IgD-negative memory B cell (primary cell): ENCODE measurements at regions not wholly inside any gene's neighbourhood (a gene's known extent, or its start where the extent isn't known, plus 50 kb on each side); places are given as distances from the start of the nearest gene placed in this dataset.

Source experiments
- H3K27ac Mint-ChIP-seq, 3 donors: one replicate each; pipeline ENCODE4 v1.8.0; 2020 to 2022; ENCODE audit warnings: mild to moderate bottlenecking in 3 of 3, mixed read lengths in 3 of 3, moderate library complexity in 1 of 3
- H3K27me3 Mint-ChIP-seq: one replicate; pipeline ENCODE4 v1.8.0; 2021; ENCODE audit warnings: mixed read lengths
- H3K36me3 Mint-ChIP-seq: one replicate; pipeline ENCODE4 v1.8.0; 2020; ENCODE audit warnings: mild to moderate bottlenecking, mixed read lengths
- H3K4me1 Mint-ChIP-seq, 3 donors: one replicate each; pipeline ENCODE4 v1.8.0; 2020 to 2022; ENCODE audit warnings: mixed read lengths in 3 of 3, mild to moderate bottlenecking in 1 of 3
- H3K4me3 Mint-ChIP-seq, 4 donors: one replicate each; pipeline ENCODE4 v1.8.0; 2020 to 2022; ENCODE audit warnings: mild to moderate bottlenecking in 4 of 4, mixed read lengths in 4 of 4, moderate library complexity in 3 of 4
- H3K9me3 Mint-ChIP-seq, 3 donors: one replicate each; pipeline ENCODE4 v1.8.0; 2020 to 2021; ENCODE audit warnings: mixed read lengths in 3 of 3, mild to moderate bottlenecking in 1 of 3

DNA sequence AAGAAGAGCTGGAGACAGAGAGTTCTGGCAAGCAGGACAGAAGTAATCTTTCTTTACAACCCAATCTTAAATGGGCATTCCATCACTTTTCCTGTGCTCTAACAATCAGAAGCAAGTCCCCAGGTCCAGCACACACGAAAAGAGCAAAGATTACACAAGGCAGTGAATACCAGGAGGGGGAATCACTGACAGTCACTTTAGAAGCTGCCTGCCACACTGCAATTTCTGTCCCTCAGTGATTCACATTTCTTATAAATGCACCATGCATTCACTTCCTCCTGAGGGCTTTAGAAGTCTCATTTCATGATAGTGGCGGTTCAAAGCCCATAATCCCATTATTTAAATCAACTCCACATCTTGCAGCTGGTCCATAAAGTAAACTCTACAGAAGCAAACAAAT lies 362.5 kb downstream of the POM121L12 start:
- H3K4me1 Mint-ChIP-seq = no peaks in the 10 kb centered on the region
- H3K27me3 Mint-ChIP-seq = no peaks in the 10 kb centered on the region
- H3K36me3 Mint-ChIP-seq = no peaks in the 10 kb centered on the region
- no peak overlapping the region for H3K27ac Mint-ChIP-seq
- H3K9me3 Mint-ChIP-seq = peaks cover 0 to 5% (median 3%) of the 10 kb centered on the region in 3 donors
- H3K4me3 Mint-ChIP-seq = no peak overlapping the region

DNA sequence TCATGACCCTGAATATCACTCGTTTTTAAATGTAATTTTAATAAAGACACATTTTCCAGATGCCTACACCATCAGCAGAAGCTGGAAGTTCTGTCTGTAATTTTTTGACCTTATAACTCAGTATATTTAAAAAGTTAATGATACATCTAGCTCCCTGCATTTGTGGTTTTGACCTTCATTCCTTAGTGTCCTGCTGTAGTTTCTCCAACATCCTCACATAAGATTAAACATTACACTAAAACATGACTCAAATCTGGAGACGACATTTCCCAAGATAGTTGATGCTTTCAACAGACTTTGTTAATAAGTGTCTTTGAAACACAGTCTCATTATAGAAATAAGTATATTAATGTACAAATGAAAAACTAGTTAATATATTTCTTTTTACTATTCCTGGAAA lies 363.1 kb downstream of the POM121L12 start:
- H3K4me1 Mint-ChIP-seq = no peaks in the 10 kb centered on the region
- H3K27me3 Mint-ChIP-seq = no peaks in the 10 kb centered on the region
- no peak overlapping the region for H3K4me3 Mint-ChIP-seq
- H3K27ac Mint-ChIP-seq = no peak overlapping the region
- no peaks in the 10 kb centered on the region for H3K36me3 Mint-ChIP-seq
- peaks cover 0 to 5% (median 3%) of the 10 kb centered on the region in 3 donors for H3K9me3 Mint-ChIP-seq

DNA sequence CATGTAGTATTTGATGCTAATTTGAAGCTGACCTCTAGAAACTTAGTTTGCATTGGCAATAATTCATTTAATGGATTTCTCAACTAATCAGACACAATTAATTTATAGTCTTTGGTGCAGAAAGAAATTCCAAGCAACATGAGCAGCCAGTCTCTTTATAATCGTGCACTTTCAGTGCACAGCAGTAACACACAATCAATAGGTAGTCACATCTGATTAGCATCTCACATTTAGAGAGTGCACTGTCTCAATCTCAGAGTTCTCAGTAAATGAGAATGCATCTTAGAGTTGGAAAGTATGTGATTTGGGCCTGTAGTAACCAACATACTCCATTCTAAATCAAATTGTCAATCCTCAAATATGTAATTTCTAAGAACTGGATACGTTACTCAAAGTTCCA lies 377.6 kb downstream of the POM121L12 start:
- no peak overlapping the region for H3K27ac Mint-ChIP-seq
- no peaks in the 10 kb centered on the region for H3K36me3 Mint-ChIP-seq
- H3K4me3 Mint-ChIP-seq = no peak overlapping the region
- H3K4me1 Mint-ChIP-seq = no peaks in the 10 kb centered on the region
- peaks cover 0 to 28% (median 14%) of the 10 kb centered on the region in 3 donors for H3K9me3 Mint-ChIP-seq
- no peaks in the 10 kb centered on the region for H3K27me3 Mint-ChIP-seq

DNA sequence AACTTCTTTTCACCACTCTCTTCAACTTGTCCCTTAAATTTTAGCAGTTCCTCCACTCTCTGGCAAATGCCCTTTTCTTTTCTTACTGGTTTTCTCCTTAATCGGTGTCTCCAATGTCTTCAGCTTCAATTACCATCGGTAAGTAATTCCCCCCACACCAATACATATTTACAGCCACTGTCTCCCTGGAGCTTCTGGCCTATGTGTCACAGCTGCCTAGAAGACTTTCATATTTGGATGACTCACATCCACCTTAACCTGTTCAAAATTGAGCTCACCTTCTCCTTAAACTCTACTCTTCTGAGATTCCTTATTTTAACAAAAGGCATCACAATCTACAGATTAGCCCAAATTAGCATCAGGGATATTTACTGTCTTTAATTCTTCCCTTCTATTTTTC lies 380.4 kb downstream of the POM121L12 start:
- H3K27me3 Mint-ChIP-seq = no peaks in the 10 kb centered on the region
- no peak overlapping the region for H3K27ac Mint-ChIP-seq
- no peak overlapping the region for H3K4me3 Mint-ChIP-seq
- H3K36me3 Mint-ChIP-seq = no peaks in the 10 kb centered on the region
- no peaks in the 10 kb centered on the region for H3K4me1 Mint-ChIP-seq
- peaks cover 0 to 27% (median 16%) of the 10 kb centered on the region in 3 donors for H3K9me3 Mint-ChIP-seq

DNA sequence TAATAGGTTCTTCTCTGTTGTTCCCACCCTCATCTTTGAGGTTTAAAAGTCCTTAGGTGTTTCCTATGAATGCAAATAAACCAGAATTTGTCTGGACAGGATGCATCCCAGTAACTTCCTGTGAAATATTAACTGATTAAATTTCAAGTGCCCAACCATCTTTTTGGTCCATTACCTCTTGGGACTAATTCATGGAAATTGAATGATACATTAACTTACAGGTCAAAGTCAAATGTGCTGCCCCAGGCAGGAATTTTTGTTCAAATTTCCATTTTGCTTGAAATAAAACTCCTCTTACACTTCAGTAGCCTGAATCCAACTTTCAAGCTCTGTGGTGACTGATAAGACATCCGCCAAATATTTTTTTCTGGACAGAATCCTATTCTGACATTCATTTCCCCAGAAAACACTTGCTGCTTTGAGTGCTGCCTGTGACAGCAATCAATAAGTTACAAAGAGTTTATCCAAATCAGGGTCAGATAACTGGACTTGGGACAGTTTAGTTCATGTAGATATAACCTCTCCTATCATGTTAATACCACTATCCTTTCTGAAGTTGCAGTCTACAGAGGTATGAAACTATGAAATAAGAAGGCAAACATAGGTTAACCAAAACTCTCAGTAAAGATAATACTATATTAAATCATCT lies 383.5 kb downstream of the POM121L12 start:
- H3K36me3 Mint-ChIP-seq = no peaks in the 10 kb centered on the region
- no peak overlapping the region for H3K27ac Mint-ChIP-seq
- H3K27me3 Mint-ChIP-seq = no peaks in the 10 kb centered on the region
- H3K4me1 Mint-ChIP-seq = no peaks in the 10 kb centered on the region
- H3K4me3 Mint-ChIP-seq = no peak overlapping the region
- H3K9me3 Mint-ChIP-seq = peaks cover 3 to 15% (median 9%) of the 10 kb centered on the region in 3 donors

DNA sequence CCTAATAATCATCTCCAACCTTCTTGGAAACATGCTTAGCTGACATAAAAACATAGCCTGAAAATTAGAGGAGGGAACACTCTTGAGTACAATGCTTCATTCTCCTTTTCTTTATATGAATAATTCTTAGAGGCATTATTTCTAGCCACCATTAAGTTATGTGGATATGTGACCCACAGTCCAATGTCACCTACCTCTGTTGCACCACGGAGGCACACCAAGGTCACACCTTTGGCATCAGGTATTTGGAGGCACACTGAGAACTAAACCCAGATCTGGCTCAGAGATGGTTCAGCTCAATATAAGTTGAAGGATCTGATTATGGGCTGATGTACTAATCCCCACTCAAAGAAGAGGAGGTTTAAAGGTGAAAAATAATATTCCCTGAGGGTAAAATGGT lies 385.1 kb downstream of the POM121L12 start:
- Mint-ChIP-seq H3K36me3 (no peaks in the 10 kb centered on the region), H3K27ac (no peak overlapping the region), H3K4me1 (no peaks in the 10 kb centered on the region), H3K9me3 (peaks cover 3 to 11% (median 8%) of the 10 kb centered on the region in 3 donors), H3K4me3 (no peak overlapping the region), H3K27me3 (no peaks in the 10 kb centered on the region)

DNA sequence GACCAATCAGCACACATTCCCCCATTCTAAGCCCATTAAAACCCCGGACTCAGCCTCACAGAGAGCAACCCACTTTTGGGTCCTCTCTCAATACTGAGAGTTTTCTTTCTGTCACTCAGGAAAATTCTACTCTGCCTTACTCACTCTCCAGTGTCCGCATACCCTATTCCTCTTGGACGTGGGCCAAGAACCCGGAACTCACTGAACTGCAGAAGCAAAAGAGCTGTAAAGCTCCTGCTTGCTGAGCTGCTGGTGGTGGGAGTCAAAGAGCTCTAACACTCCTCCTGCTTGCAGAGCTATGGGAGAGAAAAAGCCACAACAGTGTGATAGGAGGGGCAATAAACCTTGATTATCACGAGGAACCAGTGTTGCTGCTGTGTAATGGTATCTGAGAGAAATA lies 386.9 kb downstream of the POM121L12 start:
- Mint-ChIP-seq H3K27me3 (no peaks in the 10 kb centered on the region), H3K4me1 (no peaks in the 10 kb centered on the region), H3K4me3 (no peak overlapping the region), H3K27ac (no peak overlapping the region), H3K36me3 (no peaks in the 10 kb centered on the region), H3K9me3 (peaks cover 3 to 4% (median 3%) of the 10 kb centered on the region in 3 donors)

DNA sequence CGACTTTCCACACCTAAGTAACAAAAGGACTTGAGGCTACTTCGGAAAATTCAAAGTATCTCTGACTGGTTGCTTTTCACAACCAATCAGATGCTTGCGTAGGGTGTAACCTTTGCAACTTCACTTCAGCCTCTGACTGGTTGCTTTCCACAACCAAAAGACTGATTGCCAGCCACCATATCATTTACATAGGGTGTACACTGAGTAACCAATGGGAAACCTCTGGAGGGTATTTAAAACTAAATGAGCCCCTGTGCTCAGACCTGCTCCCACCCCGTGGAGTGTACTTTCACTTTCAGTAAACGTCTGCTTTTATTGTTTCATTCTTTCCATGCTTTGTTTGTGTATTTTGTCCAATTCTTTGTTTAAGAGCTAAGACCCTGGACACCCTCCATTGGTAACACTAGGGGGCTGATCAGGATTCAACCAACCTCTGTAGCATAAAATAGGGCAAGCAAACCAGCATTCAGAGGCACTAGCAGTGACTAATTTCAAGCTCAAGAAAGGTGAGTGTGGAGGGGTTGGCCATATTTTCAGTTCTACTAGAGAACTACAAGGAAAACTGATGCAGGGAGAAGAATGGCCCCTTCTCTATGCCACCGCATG lies 390.8 kb downstream of the POM121L12 start:
- H3K9me3 Mint-ChIP-seq = peaks cover 0 to 6% (median 6%) of the 10 kb centered on the region in 3 donors

DNA sequence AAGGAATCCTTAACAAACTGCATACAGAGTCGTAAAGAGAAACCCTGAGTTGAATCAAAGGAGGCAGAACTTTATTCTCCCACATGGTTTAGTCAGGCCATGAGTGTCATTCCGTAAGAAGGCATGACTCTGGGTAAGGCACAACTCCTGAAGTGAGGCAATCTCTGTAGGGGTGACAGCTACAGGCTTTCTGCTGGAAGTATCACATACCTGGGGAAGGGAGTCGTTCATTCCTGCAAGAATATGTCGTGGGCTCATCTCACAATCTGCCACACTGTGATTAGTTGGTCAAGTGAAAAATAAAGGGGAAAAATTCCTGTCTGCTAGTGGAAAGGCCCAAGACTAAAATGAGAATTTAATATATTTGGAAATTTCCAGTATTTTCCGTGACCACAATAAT lies 392.6 kb downstream of the POM121L12 start:
- Mint-ChIP-seq H3K4me1 (no peaks in the 10 kb centered on the region), H3K27ac (no peak overlapping the region), H3K36me3 (no peaks in the 10 kb centered on the region), H3K9me3 (peaks cover 0 to 3% (median 3%) of the 10 kb centered on the region in 3 donors), H3K4me3 (peak overlapping the region in 2 of 4 donors; percentile 12 to 39), H3K27me3 (no peaks in the 10 kb centered on the region)

More for the DNA sequence above, 390.8 kb downstream of the POM121L12 start:
- H3K36me3 Mint-ChIP-seq = no peaks in the 10 kb centered on the region
- H3K4me3 Mint-ChIP-seq = no peak overlapping the region
- no peaks in the 10 kb centered on the region for H3K4me1 Mint-ChIP-seq
- H3K27ac Mint-ChIP-seq = no peak overlapping the region
- H3K27me3 Mint-ChIP-seq = no peaks in the 10 kb centered on the region

DNA sequence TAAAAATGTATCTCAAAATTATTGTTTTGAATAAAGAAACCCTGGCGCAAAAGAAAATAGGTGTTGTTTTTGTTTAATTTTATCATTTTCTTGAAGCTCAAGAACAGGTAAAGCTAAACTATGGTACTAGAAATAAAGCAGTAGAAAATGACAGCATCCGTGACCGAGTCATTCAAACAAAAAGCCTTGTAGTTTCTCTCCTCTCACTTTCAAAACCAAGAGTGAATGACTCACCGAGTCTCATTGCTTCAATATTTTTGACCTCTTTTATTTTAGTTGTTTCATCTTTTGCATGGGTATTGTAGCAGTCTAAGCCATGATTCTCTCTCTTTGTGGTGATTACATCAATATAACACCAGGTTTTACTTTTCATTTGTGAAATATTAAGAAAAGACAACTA lies 396.5 kb downstream of the POM121L12 start:
- Mint-ChIP-seq H3K36me3 (no peaks in the 10 kb centered on the region), H3K4me1 (no peaks in the 10 kb centered on the region), H3K27me3 (no peaks in the 10 kb centered on the region), H3K4me3 (no peak overlapping the region), H3K27ac (no peak overlapping the region), H3K9me3 (peaks cover 0 to 8% (median 4%) of the 10 kb centered on the region in 3 donors)

DNA sequence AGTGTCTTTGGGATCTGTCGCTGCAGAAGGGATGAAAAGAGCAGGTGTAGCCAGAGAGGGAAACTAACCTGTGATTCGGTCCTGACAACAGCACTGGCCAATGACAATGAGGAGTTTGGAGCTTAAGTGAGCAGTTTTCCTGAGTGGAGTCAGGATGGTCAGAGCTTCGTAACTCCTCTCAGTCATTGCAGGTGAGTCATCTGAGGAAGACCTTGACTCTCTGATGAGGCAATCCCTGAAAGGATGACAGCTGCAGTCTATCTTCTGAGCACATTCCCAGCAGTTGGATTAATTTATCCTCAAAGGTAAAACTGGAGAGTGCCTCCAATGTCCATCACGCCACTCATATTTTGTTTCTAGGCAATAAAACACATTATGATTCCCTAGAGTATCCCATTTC lies 401.9 kb downstream of the POM121L12 start:
- no peaks in the 10 kb centered on the region for H3K4me1 Mint-ChIP-seq
- H3K9me3 Mint-ChIP-seq = peaks cover 1 to 18% (median 4%) of the 10 kb centered on the region in 3 donors
- no peaks in the 10 kb centered on the region for H3K36me3 Mint-ChIP-seq
- H3K27ac Mint-ChIP-seq = no peak overlapping the region
- no peaks in the 10 kb centered on the region for H3K27me3 Mint-ChIP-seq
- no peak overlapping the region for H3K4me3 Mint-ChIP-seq

DNA sequence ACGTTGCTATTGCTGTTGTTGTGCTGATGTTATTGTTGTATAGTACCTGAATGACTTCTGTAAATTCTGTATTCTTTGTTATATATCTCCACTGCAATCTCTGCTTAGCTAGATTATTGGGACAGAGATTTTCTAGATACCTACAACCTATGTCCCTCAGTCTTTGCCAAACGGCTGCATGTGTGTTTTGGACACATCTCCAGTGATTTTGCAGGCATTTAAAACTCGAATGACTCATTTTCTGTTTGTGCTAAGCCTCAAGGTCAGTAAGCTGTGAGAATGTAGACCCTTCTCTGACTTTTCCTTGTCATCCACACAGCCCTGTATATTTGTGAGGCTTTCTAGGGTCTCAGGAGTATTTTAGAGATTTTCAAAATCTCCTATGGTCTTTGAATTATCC lies 410.7 kb downstream of the POM121L12 start:
- Mint-ChIP-seq H3K36me3 (no peaks in the 10 kb centered on the region), H3K27ac (no peak overlapping the region), H3K4me3 (no peak overlapping the region), H3K4me1 (no peaks in the 10 kb centered on the region), H3K27me3 (no peaks in the 10 kb centered on the region), H3K9me3 (peaks cover 2 to 8% (median 3%) of the 10 kb centered on the region in 3 donors)

DNA sequence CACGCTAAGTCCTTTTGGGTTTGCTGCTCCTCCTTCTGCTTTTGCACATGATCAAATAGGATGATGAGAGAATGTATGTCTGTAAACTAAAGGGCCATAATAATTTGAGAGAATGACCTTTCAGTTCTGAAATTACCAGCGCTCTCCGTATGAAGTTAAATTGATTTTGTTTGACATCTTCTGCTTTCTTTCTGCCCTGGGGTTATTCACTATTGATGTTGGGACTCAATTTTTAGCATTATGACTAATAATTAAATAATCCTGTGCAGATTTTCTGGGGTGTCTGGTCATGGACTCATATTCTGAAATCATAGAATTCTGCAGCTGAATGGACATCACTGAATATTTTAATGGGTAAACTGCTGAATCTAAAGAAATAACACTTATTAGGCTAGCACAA lies 423.2 kb downstream of the POM121L12 start:
- H3K27me3 Mint-ChIP-seq = no peaks in the 10 kb centered on the region
- H3K4me1 Mint-ChIP-seq = no peaks in the 10 kb centered on the region
- no peak overlapping the region for H3K4me3 Mint-ChIP-seq
- peaks cover 1 to 6% (median 5%) of the 10 kb centered on the region in 3 donors for H3K9me3 Mint-ChIP-seq
- H3K27ac Mint-ChIP-seq = no peak overlapping the region
- H3K36me3 Mint-ChIP-seq = no peaks in the 10 kb centered on the region

DNA sequence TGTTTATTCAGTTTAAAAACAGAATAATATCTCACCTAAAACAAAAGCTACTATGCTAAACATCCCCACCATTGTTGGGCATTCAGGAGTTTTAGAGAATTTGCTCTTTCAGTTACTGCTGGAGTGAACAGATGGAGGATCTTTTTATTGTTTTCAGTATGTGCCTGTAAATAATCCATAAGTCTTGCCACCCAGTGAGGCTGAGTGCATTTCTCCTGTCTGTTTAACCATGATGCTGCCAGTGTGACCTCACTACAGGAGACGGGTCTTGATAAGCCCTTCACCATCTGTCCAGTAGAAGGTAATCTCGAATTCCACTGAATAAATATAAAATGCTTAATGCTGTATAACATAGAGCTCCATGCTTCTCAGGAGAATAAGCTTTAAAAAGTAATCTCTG lies 430.9 kb downstream of the POM121L12 start:
- Mint-ChIP-seq H3K27me3 (no peaks in the 10 kb centered on the region), H3K9me3 (peaks cover 0 to 9% (median 3%) of the 10 kb centered on the region in 3 donors), H3K27ac (no peak overlapping the region), H3K4me3 (no peak overlapping the region), H3K4me1 (no peaks in the 10 kb centered on the region), H3K36me3 (no peaks in the 10 kb centered on the region)

DNA sequence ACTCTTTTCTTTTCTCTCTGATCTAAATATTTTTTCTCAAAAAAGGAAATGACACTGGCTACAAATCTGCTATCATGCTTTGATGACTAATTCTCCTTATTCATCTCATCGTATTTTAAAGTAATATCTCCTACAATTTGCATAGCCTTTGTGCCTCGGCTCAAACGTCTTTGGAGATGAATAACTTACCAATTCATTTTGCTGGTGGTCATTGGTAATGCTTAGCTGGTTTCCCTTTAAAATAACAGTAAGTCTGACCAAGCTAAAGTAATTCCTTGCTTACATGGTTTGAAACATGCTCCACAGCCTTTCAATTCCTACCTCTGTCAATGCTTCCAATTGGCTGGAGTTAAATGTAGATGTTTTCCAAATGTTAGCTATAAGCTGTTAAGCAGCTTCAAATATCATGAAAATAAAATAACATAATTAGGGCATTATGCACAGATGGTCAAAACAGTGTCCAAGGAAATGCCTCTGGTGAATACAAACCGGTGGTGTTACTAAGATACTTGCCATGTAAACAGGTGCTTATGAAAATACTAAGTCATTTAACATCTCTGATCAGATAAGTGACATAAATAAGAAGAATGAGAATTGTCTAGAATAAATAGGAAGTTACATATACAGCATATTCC lies 435.0 kb downstream of the POM121L12 start:
- H3K36me3 Mint-ChIP-seq = peaks cover 2% of the 10 kb centered on the region
- H3K4me3 Mint-ChIP-seq = no peak overlapping the region
- H3K27me3 Mint-ChIP-seq = no peaks in the 10 kb centered on the region
- no peaks in the 10 kb centered on the region for H3K4me1 Mint-ChIP-seq
- no peak overlapping the region for H3K27ac Mint-ChIP-seq
- H3K9me3 Mint-ChIP-seq = peaks cover 0 to 23% (median 3%) of the 10 kb centered on the region in 3 donors

DNA sequence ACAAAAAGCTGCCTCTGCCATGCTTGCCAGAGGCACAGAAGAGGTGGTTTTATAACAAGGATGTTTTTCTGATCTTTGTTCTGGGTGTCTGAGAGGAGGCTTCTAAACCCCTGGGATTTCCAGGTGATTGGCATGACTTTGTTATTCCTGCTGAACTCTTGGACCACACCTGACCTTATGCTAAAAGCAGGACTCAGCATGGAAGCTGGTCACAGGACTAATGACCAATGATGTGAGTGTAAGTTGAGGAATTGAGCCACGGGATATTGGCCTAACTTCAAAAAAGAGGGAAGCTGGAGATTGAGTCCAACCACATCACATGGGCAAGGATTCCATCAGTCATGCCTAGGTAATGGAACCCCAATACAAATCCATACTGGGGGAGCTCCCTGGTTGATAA lies 437.9 kb downstream of the POM121L12 start:
- H3K36me3 Mint-ChIP-seq = peaks cover 2% of the 10 kb centered on the region
- peaks cover 0 to 26% (median 6%) of the 10 kb centered on the region in 3 donors for H3K9me3 Mint-ChIP-seq
- no peaks in the 10 kb centered on the region for H3K4me1 Mint-ChIP-seq
- H3K27me3 Mint-ChIP-seq = no peaks in the 10 kb centered on the region
- no peak overlapping the region for H3K27ac Mint-ChIP-seq
- no peak overlapping the region for H3K4me3 Mint-ChIP-seq
